Nephron progenitor cell (in vitro differentiated cells): ENCODE measurements at regions not wholly inside any gene's neighbourhood (a gene's known extent, or its start where the extent isn't known, plus 50 kb on each side); places are given as distances from the start of the nearest gene placed in this dataset.

Experiments
- DNase-seq: peaks from one replicate; pipeline ENCODE4 v3.0.0; 2021
- H3K27ac Mint-ChIP-seq: 2 replicates; pipeline ENCODE4 v1.8.0; 2021; ENCODE audit warnings: mild to moderate bottlenecking, moderate library complexity, mixed read lengths
- H3K27me3 Mint-ChIP-seq: 2 replicates; pipeline ENCODE4 v1.8.0; 2021; ENCODE audit warnings: mild to moderate bottlenecking, low read depth, mixed read lengths; ENCODE audit not compliant: poor library complexity
- H3K36me3 Mint-ChIP-seq: 2 replicates; pipeline ENCODE4 v1.8.0; 2021; ENCODE audit warnings: low read depth, mixed read lengths
- H3K4me1 Mint-ChIP-seq: 2 replicates; pipeline ENCODE4 v1.8.0; 2021; ENCODE audit warnings: mixed read lengths
- H3K4me3 Mint-ChIP-seq: 2 replicates; pipeline ENCODE4 v1.8.0; 2021; ENCODE audit warnings: mild to moderate bottlenecking, moderate library complexity, mixed read lengths
- H3K9me3 Mint-ChIP-seq: 2 replicates; pipeline ENCODE4 v1.8.0; 2021; ENCODE audit warnings: mild to moderate bottlenecking, moderate library complexity, mixed read lengths
- CTCF ChIP-seq: fragments of 200-600 bp; sonication (generic); IDR thresholded peaks from 2 replicates; pipeline ENCODE4 v1.5.0; 2021; ENCODE audit warnings: antibody characterized with exemption

GRCh38 chr1:209311770-209312169, 271.7 kb upstream of the CAMK1G start:
- H3K4me3 Mint-ChIP-seq: no peak overlapping the region
- peaks cover 9% of the 10 kb centered on the region for H3K4me1 Mint-ChIP-seq
- no peaks in the 10 kb centered on the region for H3K9me3 Mint-ChIP-seq
- no peaks in the 10 kb centered on the region for H3K36me3 Mint-ChIP-seq
- DNase-seq: no peak
- no peaks in the 10 kb centered on the region for H3K27me3 Mint-ChIP-seq
- H3K27ac Mint-ChIP-seq: no peak overlapping the region
- no peak for TF ChIP-seq CTCF

- Mint-ChIP-seq H3K36me3 (no peaks in the 10 kb centered on the region), H3K27me3 (peaks cover 3% of the 10 kb centered on the region), H3K4me1 (peaks cover 8% of the 10 kb centered on the region), H3K27ac (no peak overlapping the region), H3K9me3 (peaks cover 13% of the 10 kb centered on the region), H3K4me3 (no peak overlapping the region)
- DNase-seq: no peak
- no peak for TF ChIP-seq CTCF
Measured at GRCh38 chr1:209316929-209317328, 266.6 kb upstream of the CAMK1G start.

- peaks cover 8% of the 10 kb centered on the region for H3K4me1 Mint-ChIP-seq
- no peak overlapping the region for H3K27ac Mint-ChIP-seq
- H3K4me3 Mint-ChIP-seq: no peak overlapping the region
- no peaks in the 10 kb centered on the region for H3K36me3 Mint-ChIP-seq
- no peak for TF ChIP-seq CTCF
- H3K9me3 Mint-ChIP-seq: peaks cover 14% of the 10 kb centered on the region
- peaks cover 3% of the 10 kb centered on the region for H3K27me3 Mint-ChIP-seq
- no peak for DNase-seq
Measured at GRCh38 chr1:209318181-209319056, 265.1 kb upstream of the CAMK1G start.

- Mint-ChIP-seq H3K36me3 (no peaks in the 10 kb centered on the region), H3K9me3 (peaks cover 14% of the 10 kb centered on the region), H3K4me3 (no peak overlapping the region), H3K4me1 (peaks cover 8% of the 10 kb centered on the region), H3K27ac (no peak overlapping the region), H3K27me3 (peaks cover 3% of the 10 kb centered on the region)
- DNase-seq: no peak
- TF ChIP-seq CTCF: no peak
Measured at GRCh38 chr1:209319057-209319432, 264.5 kb upstream of the CAMK1G start.

- H3K36me3 Mint-ChIP-seq: no peaks in the 10 kb centered on the region
- DNase-seq: no peak
- peaks cover 3% of the 10 kb centered on the region for H3K27me3 Mint-ChIP-seq
- H3K9me3 Mint-ChIP-seq: peaks cover 14% of the 10 kb centered on the region
- H3K4me1 Mint-ChIP-seq: peaks cover 13% of the 10 kb centered on the region
- H3K4me3 Mint-ChIP-seq: no peak overlapping the region
- no peak overlapping the region for H3K27ac Mint-ChIP-seq
- TF ChIP-seq CTCF: no peak
Measured at GRCh38 chr1:209319549-209319948, 264.0 kb upstream of the CAMK1G start.

GRCh38 chr1:209323743-209324142, 259.8 kb upstream of the CAMK1G start:
- no peaks in the 10 kb centered on the region for H3K36me3 Mint-ChIP-seq
- H3K9me3 Mint-ChIP-seq: peaks cover 14% of the 10 kb centered on the region
- H3K4me1 Mint-ChIP-seq: peaks cover 22% of the 10 kb centered on the region
- no peak overlapping the region for H3K27ac Mint-ChIP-seq
- peaks cover 5% of the 10 kb centered on the region for H3K27me3 Mint-ChIP-seq
- DNase-seq: no peak
- no peak for TF ChIP-seq CTCF
- H3K4me3 Mint-ChIP-seq: no peak overlapping the region
